ENCODE measurements at regions not wholly inside any gene's neighbourhood (a gene's known extent, or its start where the extent isn't known, plus 50 kb on each side); places are given as distances from the start of the nearest gene placed in this dataset.

DNA sequence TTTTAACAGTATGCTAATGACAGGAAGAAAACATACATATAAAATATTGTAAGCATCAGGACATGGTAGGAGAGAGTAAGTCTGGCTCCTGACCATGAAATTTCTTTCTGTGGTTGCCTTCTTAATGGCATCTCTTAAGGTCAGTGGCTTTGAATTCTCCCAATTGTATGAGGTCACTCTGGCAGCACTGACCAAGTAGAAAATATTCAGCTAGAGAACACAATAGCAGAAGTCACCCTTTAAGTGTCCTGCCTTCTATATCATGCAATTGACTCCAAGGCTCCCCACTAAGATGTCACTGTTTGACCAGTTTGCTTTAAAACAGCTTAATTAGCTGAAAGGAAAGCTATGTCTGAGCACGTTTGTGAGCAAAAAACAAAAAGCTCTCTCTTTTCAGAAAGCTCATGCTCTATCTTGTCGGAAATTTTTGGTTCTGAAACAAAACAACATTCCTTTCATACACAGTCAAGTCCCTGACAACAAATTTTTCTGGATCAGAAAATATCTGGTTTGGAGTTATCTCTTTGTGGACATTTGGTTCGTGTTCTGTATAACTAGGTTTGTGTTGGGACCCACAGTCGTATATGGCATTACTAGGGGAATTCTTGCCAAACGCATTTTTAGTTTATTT lies 120.9 kb upstream of the IFNGR1 start:
- H3K4me1 ChIP-seq (ENCODE audit: control insufficient read depth, insufficient read depth, low read length) = peaks cover 11% of the 10 kb centered on the region
- H3K4me3 ChIP-seq (ENCODE audit: low read length) = no peak overlapping the region
- WGBS (ENCODE audit: insufficient coverage) = no CpG with 5 or more reads among the region's 5 CpGs
- no peak for DNase-seq
- no peak overlapping the region for H3K27ac ChIP-seq (ENCODE audit: low read length)
- H3K9me3 ChIP-seq (replicated peaks; ENCODE audit: control insufficient read depth, low read depth, low read length) = no peaks in the 10 kb centered on the region
- H3K27me3 ChIP-seq (ENCODE audit: control insufficient read depth, insufficient read depth, low read length) = peaks cover under 1% of the 10 kb centered on the region
- H3K36me3 ChIP-seq (ENCODE audit: control insufficient read depth, insufficient read depth, low read length) = no peaks in the 10 kb centered on the region

DNA sequence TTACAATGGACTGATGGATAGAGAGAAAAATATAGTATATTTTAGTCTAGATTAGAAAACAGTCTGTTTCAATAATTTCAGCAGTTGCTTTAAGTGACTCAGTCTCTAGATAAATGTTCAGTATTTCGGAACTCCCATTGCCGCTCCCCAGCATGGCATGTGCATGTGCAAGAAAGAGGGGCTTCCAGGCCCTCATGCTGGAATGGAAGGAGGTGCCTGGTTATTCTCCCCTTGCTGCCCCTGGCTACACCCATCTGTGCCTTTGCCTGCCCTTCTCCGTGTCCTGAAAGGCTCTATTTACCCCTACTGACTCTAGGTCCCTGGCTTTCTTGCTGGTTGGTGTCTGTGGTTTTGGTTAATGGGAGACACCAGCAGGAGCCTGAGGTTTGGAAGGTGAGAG lies 115.7 kb upstream of the IFNGR1 start:
- DNase-seq = no peak
- no peaks in the 10 kb centered on the region for H3K4me1 ChIP-seq (ENCODE audit: control insufficient read depth, insufficient read depth, low read length)
- WGBS (ENCODE audit: insufficient coverage) = 94% methylated on average over 2 of the region's 3 CpGs
- H3K27ac ChIP-seq (ENCODE audit: low read length) = no peak overlapping the region
- no peaks in the 10 kb centered on the region for H3K9me3 ChIP-seq (replicated peaks; ENCODE audit: control insufficient read depth, low read depth, low read length)
- no peak overlapping the region for H3K4me3 ChIP-seq (ENCODE audit: low read length)
- peaks cover 3% of the 10 kb centered on the region for H3K27me3 ChIP-seq (ENCODE audit: control insufficient read depth, insufficient read depth, low read length)
- no peaks in the 10 kb centered on the region for H3K36me3 ChIP-seq (ENCODE audit: control insufficient read depth, insufficient read depth, low read length)

DNA sequence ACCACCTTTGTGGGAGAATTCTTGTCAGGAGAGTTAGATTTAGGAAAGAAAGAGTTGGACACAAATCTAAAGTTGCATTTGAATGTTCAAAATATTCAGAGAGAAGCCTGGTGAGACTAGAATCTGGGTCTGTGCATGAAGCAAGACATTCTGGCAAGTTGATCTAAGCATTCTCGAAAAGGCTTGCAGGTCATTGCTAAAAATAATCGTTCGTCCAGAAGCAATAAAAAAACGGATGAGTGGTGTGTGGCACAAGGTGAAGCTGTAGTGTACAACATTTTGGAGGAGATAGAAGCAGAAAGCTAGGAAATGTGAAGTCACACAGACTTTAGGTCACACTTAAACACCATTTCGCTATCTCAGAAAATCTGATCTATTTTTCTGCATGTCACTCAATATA lies 114.9 kb upstream of the IFNGR1 start:
- Histone ChIP-seq H3K36me3 (ENCODE audit: control insufficient read depth, insufficient read depth, low read length) (no peaks in the 10 kb centered on the region), H3K9me3 (replicated peaks; ENCODE audit: control insufficient read depth, low read depth, low read length) (no peaks in the 10 kb centered on the region), H3K4me3 (ENCODE audit: low read length) (no peak overlapping the region), H3K27me3 (ENCODE audit: control insufficient read depth, insufficient read depth, low read length) (peaks cover 3% of the 10 kb centered on the region), H3K27ac (ENCODE audit: low read length) (no peak overlapping the region), H3K4me1 (ENCODE audit: control insufficient read depth, insufficient read depth, low read length) (no peaks in the 10 kb centered on the region)
- WGBS (ENCODE audit: insufficient coverage) = 86% methylated on average over 3 of the region's 5 CpGs
- no peak for DNase-seq

DNA sequence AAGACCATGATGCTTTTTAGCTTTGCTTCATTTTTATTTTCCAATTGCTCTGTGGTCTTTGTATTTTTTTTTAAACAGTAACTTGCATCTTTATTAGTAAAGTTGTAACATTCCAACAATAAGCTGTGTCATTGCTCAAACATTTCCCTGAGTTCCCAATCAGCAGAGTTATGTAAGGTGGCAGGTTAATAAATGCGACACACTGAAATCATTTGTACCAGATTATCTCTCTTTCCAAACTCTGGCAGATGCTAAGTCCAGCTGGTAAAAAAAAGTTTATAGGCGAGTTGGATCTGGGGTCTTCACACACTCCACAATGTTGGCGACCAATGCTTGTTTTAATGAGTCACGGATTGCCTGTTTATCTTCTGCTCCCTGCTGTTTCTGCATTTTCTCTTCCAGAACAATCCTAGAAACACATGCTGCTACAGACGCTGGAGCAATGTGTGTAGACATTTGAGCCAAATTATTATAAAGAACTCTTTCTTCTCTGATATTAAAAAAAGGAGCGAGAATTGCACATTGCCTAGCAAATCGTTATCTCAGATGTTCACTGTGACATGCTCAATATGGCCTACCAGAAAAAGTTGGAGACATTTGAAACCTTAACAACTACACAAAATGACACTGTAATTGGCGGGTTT lies 113.6 kb upstream of the IFNGR1 start:
- Histone ChIP-seq H3K36me3 (ENCODE audit: control insufficient read depth, insufficient read depth, low read length) (no peaks in the 10 kb centered on the region), H3K9me3 (replicated peaks; ENCODE audit: control insufficient read depth, low read depth, low read length) (no peaks in the 10 kb centered on the region), H3K4me1 (ENCODE audit: control insufficient read depth, insufficient read depth, low read length) (no peaks in the 10 kb centered on the region), H3K27ac (ENCODE audit: low read length) (peak overlapping the region; percentile 52), H3K4me3 (ENCODE audit: low read length) (no peak overlapping the region), H3K27me3 (ENCODE audit: control insufficient read depth, insufficient read depth, low read length) (peaks cover 3% of the 10 kb centered on the region)
- DNase-seq = peak; percentile 71
- no CpG with 5 or more reads among the region's 8 CpGs for WGBS (ENCODE audit: insufficient coverage)

DNA sequence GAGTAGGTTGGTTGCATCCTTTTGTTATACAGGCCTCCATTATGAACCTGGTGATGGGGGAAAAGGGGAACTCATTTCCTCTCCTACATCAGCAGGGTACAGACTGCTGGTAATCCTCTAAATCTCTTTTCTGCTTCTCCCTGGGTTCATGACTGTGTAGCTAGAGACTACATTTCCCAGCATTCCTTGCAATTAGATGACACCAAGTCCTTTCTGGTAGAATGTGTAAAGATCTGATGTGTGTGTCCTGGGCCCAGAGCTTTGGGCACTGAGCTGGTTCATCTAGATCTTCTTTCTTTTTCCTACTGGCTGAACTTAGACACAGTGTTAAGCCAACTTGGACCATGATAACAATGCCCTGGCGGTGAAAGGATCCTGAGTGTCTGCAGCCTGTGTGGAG lies 104.7 kb upstream of the IFNGR1 start:
- Histone ChIP-seq H3K27me3 (ENCODE audit: control insufficient read depth, insufficient read depth, low read length) (no peaks in the 10 kb centered on the region), H3K9me3 (replicated peaks; ENCODE audit: control insufficient read depth, low read depth, low read length) (no peaks in the 10 kb centered on the region), H3K27ac (ENCODE audit: low read length) (no peak overlapping the region), H3K4me1 (ENCODE audit: control insufficient read depth, insufficient read depth, low read length) (no peaks in the 10 kb centered on the region), H3K36me3 (ENCODE audit: control insufficient read depth, insufficient read depth, low read length) (no peaks in the 10 kb centered on the region), H3K4me3 (ENCODE audit: low read length) (no peak overlapping the region)
- DNase-seq = no peak
- WGBS (ENCODE audit: insufficient coverage) = no CpG with 5 or more reads among the region's 1 CpG

DNA sequence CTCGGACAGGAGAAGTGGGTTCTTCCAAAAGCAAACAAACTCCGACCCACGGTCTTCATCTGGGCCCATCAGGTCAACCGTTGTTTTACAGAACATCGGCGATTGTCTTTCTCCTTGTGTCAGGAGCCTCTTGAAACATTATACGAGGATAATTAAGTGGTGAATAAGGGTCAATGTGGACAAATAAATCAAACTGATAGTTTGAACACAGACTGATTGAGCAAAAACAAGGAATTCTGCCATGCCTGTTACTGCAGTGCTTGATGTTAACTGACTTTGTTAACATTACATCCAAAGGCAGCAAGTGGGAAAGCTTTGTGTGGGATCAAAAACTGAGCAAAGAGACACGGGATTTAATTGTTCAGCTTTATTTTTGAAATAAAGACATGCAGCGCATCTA lies 101.1 kb upstream of the IFNGR1 start:
- no peak for DNase-seq
- H3K27me3 ChIP-seq (ENCODE audit: control insufficient read depth, insufficient read depth, low read length) = no peaks in the 10 kb centered on the region
- H3K27ac ChIP-seq (ENCODE audit: low read length) = no peak overlapping the region
- WGBS (ENCODE audit: insufficient coverage) = 72% methylated on average over 4 of the region's 9 CpGs
- no peak overlapping the region for H3K4me3 ChIP-seq (ENCODE audit: low read length)
- H3K4me1 ChIP-seq (ENCODE audit: control insufficient read depth, insufficient read depth, low read length) = no peaks in the 10 kb centered on the region
- H3K36me3 ChIP-seq (ENCODE audit: control insufficient read depth, insufficient read depth, low read length) = no peaks in the 10 kb centered on the region
- H3K9me3 ChIP-seq (replicated peaks; ENCODE audit: control insufficient read depth, low read depth, low read length) = no peaks in the 10 kb centered on the region

DNA sequence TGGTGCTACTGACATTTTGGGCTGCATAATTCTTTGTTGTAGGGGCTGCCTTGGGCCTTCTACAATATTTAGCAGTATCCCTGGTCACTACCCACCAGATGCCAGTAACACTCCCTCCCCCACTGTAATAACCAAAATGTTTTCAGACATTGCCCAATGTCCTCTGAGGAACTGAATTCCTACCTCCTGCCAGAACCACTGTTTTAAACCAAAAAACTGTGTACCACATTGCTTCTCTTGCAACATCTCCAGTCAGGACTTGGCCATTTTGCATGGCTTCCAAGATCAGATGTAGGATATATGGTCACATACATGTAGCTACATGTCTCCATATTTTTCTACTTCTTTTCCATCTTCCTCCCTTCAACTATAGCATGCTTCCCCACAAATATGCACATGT lies 97.4 kb upstream of the IFNGR1 start:
- DNase-seq = no peak
- H3K27ac ChIP-seq (ENCODE audit: low read length) = no peak overlapping the region
- H3K4me3 ChIP-seq (ENCODE audit: low read length) = no peak overlapping the region
- H3K27me3 ChIP-seq (ENCODE audit: control insufficient read depth, insufficient read depth, low read length) = no peaks in the 10 kb centered on the region
- no peaks in the 10 kb centered on the region for H3K9me3 ChIP-seq (replicated peaks; ENCODE audit: control insufficient read depth, low read depth, low read length)
- H3K4me1 ChIP-seq (ENCODE audit: control insufficient read depth, insufficient read depth, low read length) = peaks cover 2% of the 10 kb centered on the region
- H3K36me3 ChIP-seq (ENCODE audit: control insufficient read depth, insufficient read depth, low read length) = no peaks in the 10 kb centered on the region

DNA sequence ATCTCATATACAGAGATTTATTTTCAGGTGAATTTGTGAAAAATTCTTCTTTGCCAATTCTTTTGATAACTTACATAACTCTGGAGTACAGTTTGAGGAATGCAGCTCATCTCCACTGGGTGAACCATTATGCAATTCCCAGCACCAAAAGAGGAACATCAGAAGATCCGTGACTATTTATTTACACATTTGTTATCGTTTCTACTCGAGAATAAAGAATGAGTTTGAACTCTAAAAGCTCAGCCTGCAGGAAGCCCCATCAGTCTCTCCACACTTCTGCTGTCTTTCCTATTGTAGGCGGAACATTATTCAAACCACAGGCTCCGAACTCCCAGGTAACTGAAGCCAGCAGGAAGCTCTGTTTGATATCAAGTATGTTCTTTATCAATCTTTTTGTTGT lies 95.9 kb upstream of the IFNGR1 start:
- no peak overlapping the region for H3K27ac ChIP-seq (ENCODE audit: low read length)
- DNase-seq = peak; percentile 15
- H3K9me3 ChIP-seq (replicated peaks; ENCODE audit: control insufficient read depth, low read depth, low read length) = no peaks in the 10 kb centered on the region
- no peaks in the 10 kb centered on the region for H3K27me3 ChIP-seq (ENCODE audit: control insufficient read depth, insufficient read depth, low read length)
- WGBS (ENCODE audit: insufficient coverage) = no CpG with 5 or more reads among the region's 5 CpGs
- H3K36me3 ChIP-seq (ENCODE audit: control insufficient read depth, insufficient read depth, low read length) = no peaks in the 10 kb centered on the region
- no peak overlapping the region for H3K4me3 ChIP-seq (ENCODE audit: low read length)
- peaks cover 2% of the 10 kb centered on the region for H3K4me1 ChIP-seq (ENCODE audit: control insufficient read depth, insufficient read depth, low read length)

DNA sequence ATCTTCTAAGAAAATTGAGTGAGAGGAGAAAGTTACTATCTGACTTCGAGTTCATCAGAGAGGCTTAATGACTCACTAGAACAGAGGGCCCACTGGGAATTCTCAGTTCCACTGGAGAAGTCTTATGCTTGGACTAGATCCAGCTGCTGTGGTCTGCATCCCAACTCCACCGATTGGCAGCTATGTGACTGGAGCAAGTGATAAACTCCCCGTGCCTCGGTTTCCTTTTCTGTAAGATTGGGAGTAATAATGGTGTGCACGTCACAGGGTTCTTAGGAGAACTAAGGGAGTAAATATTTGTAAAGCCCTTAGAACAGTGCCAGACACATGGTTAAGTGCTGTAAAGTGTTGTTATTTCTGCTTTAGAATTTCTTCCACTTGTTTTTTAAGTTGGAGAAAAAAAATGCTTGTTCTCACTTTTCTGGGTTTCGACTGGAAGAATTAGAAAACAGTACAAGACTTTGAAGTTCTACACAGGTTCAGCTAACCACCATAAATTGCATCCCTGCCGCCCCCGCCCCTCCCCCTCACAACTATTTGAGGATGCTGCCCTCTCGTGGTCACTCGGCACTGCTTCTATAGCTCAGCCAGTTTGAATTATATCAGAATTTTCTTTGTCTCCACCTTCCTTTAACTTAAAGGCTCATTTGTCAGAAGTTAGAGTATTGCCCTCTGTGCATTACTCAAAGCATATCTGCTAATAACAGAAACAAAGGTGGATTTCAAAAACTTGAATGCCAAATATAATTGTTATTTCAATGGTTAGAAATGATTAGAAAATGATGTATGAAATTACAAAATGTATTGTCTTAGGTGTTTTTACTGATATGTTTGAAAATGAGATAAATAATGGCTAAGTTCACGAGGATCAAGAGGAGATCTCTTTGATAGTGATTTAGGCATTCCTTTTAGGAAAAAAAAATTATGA lies 95.0 kb upstream of the IFNGR1 start:
- H3K4me3 ChIP-seq (ENCODE audit: low read length) = no peak overlapping the region
- H3K27ac ChIP-seq (ENCODE audit: low read length) = no peak overlapping the region
- H3K36me3 ChIP-seq (ENCODE audit: control insufficient read depth, insufficient read depth, low read length) = no peaks in the 10 kb centered on the region
- H3K9me3 ChIP-seq (replicated peaks; ENCODE audit: control insufficient read depth, low read depth, low read length) = no peaks in the 10 kb centered on the region
- H3K27me3 ChIP-seq (ENCODE audit: control insufficient read depth, insufficient read depth, low read length) = no peaks in the 10 kb centered on the region
- DNase-seq = peak; percentile 73
- H3K4me1 ChIP-seq (ENCODE audit: control insufficient read depth, insufficient read depth, low read length) = peaks cover 5% of the 10 kb centered on the region
- 25% methylated on average over 7 of the region's 11 CpGs for WGBS (ENCODE audit: insufficient coverage)

DNA sequence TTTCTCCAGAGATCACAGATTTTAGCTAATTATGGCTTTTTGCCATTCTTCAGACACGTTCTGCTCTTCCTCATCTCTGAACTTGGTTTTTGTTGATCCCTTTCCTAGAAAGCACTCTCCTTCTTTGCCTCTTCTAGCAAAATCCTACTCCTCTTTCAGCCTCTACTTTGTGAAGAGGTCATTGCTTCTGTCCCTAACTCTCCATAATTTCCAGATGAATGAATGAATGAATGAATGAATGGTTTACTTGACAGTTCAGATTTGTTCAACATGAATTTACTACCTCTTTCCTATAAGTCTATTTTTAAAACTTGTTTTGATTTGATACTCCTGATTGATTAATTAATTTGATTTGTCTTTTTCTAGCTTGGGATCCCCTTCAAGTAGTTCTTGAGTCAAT lies 94.0 kb upstream of the IFNGR1 start:
- Histone ChIP-seq H3K9me3 (replicated peaks; ENCODE audit: control insufficient read depth, low read depth, low read length) (no peaks in the 10 kb centered on the region), H3K36me3 (ENCODE audit: control insufficient read depth, insufficient read depth, low read length) (no peaks in the 10 kb centered on the region), H3K27ac (ENCODE audit: low read length) (no peak overlapping the region), H3K4me1 (ENCODE audit: control insufficient read depth, insufficient read depth, low read length) (peaks cover 7% of the 10 kb centered on the region), H3K27me3 (ENCODE audit: control insufficient read depth, insufficient read depth, low read length) (no peaks in the 10 kb centered on the region), H3K4me3 (ENCODE audit: low read length) (no peak overlapping the region)
- 78% methylated on average over 1 of the region's 1 CpG for WGBS (ENCODE audit: insufficient coverage)
- no peak for DNase-seq
